ENCODE measurements at regions not wholly inside any gene's neighbourhood (a gene's known extent, or its start where the extent isn't known, plus 50 kb on each side); places are given as distances from the start of the nearest gene placed in this dataset.

DNA sequence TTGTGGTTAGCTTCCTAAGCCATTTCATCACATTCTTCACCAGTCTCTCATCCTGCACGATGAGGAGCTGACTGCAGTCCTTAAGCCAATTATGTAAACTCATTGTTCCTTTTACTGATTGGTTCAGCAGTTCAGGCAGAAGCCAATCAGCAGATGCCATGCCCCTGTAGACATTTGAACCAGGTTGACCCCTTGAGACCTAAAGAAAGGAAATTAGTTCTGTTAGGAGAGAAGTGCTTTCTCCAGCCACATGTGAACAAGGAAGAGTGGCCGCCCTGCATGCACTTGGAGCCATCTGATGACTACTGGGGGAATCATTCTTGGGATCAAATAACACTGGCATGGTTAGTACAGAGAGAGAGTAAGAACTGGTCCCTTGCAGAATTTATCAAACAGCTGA lies 535.2 kb upstream of the ID4 start:
- no peaks in the 10 kb centered on the region for H3K27me3 Mint-ChIP-seq (ENCODE audit: low read depth in 3 of 3)

DNA sequence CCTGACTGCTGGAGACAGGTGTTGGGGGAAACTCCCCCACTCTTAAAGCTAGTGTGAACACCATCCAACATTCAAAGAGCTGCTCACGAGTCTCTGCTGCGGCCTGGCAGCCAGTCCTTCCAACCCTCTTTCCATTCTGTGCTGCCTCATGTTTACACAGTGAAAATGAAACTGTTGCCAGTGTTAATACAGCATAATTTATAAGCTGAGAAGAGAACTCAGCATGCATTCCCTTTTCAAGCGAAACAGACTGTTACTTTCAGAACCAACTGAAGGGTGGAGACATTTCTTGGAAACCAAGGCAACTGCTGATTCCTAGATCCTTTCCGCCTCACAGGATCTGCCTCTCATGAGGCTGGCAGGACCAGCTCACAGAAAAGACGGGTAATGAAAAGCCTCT lies 533.8 kb upstream of the ID4 start:
- H3K4me3 ChIP-seq (replicated peaks in 1 of 3; ENCODE audit: low read depth in 2 of 3, low read length in 3 of 3) = no peak overlapping the region
- Mint-ChIP-seq H3K27me3 (ENCODE audit: low read depth in 3 of 3) (no peaks in the 10 kb centered on the region), H3K36me3 (no peaks in the 10 kb centered on the region), H3K9me3 (peaks cover 0 to 18% (median 8%) of the 10 kb centered on the region in 7 donors), H3K4me1 (no peaks in the 10 kb centered on the region), H3K27ac (no peak overlapping the region), H3K4me3 (no peak overlapping the region)
- no peak for DNase-seq
- no peaks in the 10 kb centered on the region for H3K4me1 ChIP-seq (ENCODE audit: control insufficient read depth in 1 of 2, insufficient read depth in 2 of 2, low read length in 2 of 2)
- no peaks in the 10 kb centered on the region for H3K27me3 ChIP-seq (ENCODE audit: control insufficient read depth in 2 of 2, insufficient read depth in 2 of 2, low read length in 2 of 2)
- TF ChIP-seq, protein P1, sequence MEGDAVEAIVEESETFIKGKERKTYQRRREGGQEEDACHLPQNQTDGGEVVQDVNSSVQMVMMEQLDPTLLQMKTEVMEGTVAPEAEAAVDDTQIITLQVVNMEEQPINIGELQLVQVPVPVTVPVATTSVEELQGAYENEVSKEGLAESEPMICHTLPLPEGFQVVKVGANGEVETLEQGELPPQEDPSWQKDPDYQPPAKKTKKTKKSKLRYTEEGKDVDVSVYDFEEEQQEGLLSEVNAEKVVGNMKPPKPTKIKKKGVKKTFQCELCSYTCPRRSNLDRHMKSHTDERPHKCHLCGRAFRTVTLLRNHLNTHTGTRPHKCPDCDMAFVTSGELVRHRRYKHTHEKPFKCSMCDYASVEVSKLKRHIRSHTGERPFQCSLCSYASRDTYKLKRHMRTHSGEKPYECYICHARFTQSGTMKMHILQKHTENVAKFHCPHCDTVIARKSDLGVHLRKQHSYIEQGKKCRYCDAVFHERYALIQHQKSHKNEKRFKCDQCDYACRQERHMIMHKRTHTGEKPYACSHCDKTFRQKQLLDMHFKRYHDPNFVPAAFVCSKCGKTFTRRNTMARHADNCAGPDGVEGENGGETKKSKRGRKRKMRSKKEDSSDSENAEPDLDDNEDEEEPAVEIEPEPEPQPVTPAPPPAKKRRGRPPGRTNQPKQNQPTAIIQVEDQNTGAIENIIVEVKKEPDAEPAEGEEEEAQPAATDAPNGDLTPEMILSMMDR (IDR thresholded peaks at IDR 0.05) = no peak
- H4K20me1 ChIP-seq (ENCODE audit: insufficient read depth, low read length) = no peaks in the 10 kb centered on the region
- peaks cover 6 to 9% of the 10 kb centered on the region in 2 donors for H3K9me3 ChIP-seq (replicated peaks in 1 of 2; ENCODE audit: control insufficient read depth in 1 of 2, insufficient read depth in 1 of 2, low read length in 2 of 2)
- no peak overlapping the region for H2AFZ ChIP-seq (ENCODE audit: insufficient read depth, low read depth, low read length, poor library complexity, severe bottlenecking)
- no peak overlapping the region for H3K9ac ChIP-seq (ENCODE audit: insufficient read depth, low read length, poor library complexity, severe bottlenecking)
- no peaks in the 10 kb centered on the region for H3K79me2 ChIP-seq (ENCODE audit: insufficient read depth, low read length)
- intact Hi-C loops (cut with micrococcal nuclease) = no loop called here
- no peak overlapping the region for H3K27ac ChIP-seq (ENCODE audit: low read depth in 1 of 2, low read length in 2 of 2)
- no peak overlapping the region for H3K4me2 ChIP-seq (replicated peaks; ENCODE audit: extremely low read depth, low read length, poor library complexity, severe bottlenecking)
- no peaks in the 10 kb centered on the region for H3K36me3 ChIP-seq (replicated peaks in 1 of 2; ENCODE audit: control insufficient read depth in 1 of 2, insufficient read depth in 2 of 2, low read length in 2 of 2)
- WGBS (ENCODE audit: insufficient coverage) = 43% methylated on average over 3 of the region's 5 CpGs

More for the DNA sequence above, 535.2 kb upstream of the ID4 start:
- Histone ChIP-seq H3K4me2 (replicated peaks; ENCODE audit: extremely low read depth, low read length, poor library complexity, severe bottlenecking) (no peak overlapping the region), H3K4me1 (ENCODE audit: control insufficient read depth in 1 of 2, insufficient read depth in 2 of 2, low read length in 2 of 2) (no peaks in the 10 kb centered on the region), H3K36me3 (replicated peaks in 1 of 2; ENCODE audit: control insufficient read depth in 1 of 2, insufficient read depth in 2 of 2, low read length in 2 of 2) (no peaks in the 10 kb centered on the region), H3K27ac (ENCODE audit: low read depth in 1 of 2, low read length in 2 of 2) (no peak overlapping the region), H3K9me3 (replicated peaks in 1 of 2; ENCODE audit: control insufficient read depth in 1 of 2, insufficient read depth in 1 of 2, low read length in 2 of 2) (peaks cover 0 to 9% of the 10 kb centered on the region in 2 donors), H4K20me1 (ENCODE audit: insufficient read depth, low read length) (no peaks in the 10 kb centered on the region), H3K27me3 (ENCODE audit: control insufficient read depth in 2 of 2, insufficient read depth in 2 of 2, low read length in 2 of 2) (no peaks in the 10 kb centered on the region), H3K79me2 (ENCODE audit: insufficient read depth, low read length) (no peaks in the 10 kb centered on the region), H2AFZ (ENCODE audit: insufficient read depth, low read depth, low read length, poor library complexity, severe bottlenecking) (no peak overlapping the region), H3K4me3 (replicated peaks in 1 of 3; ENCODE audit: low read depth in 2 of 3, low read length in 3 of 3) (no peak overlapping the region), H3K9ac (ENCODE audit: insufficient read depth, low read length, poor library complexity, severe bottlenecking) (no peak overlapping the region)
- H3K4me1 Mint-ChIP-seq = no peaks in the 10 kb centered on the region
- peaks cover 0 to 17% (median 10%) of the 10 kb centered on the region in 7 donors for H3K9me3 Mint-ChIP-seq
- intact Hi-C loops (cut with micrococcal nuclease) = no loop called here
- H3K4me3 Mint-ChIP-seq = no peak overlapping the region
- 40% methylated on average over 1 of the region's 2 CpGs for WGBS (ENCODE audit: insufficient coverage)
- H3K27ac Mint-ChIP-seq = no peak overlapping the region
- TF ChIP-seq, protein P1 (IDR thresholded peaks at IDR 0.05) = no peak
- DNase-seq = no peak
- no peaks in the 10 kb centered on the region for H3K36me3 Mint-ChIP-seq

All from CD14-positive monocyte (primary cell).